ENCODE measurements at regions not wholly inside any gene's neighbourhood (a gene's known extent, or its start where the extent isn't known, plus 50 kb on each side); places are given as distances from the start of the nearest gene placed in this dataset.

GRCh38 chr2:217691516-217691915 lies 311.3 kb downstream of the TNS1 start:
- TF ChIP-seq CTCF (IDR thresholded peaks at IDR 0.05): no peak
- Histone ChIP-seq H3K79me2 (peaks cover 50% of the 10 kb centered on the region), H3K9ac (no peak overlapping the region), H3K4me2 (ENCODE audit: low read length) (no peak overlapping the region), H3K9me3 (ENCODE audit: control insufficient read depth, low read length) (no peaks in the 10 kb centered on the region), H3K4me3 (ENCODE audit: low read depth, low read length) (no peak overlapping the region), H3K4me1 (peaks cover 43% of the 10 kb centered on the region), H3K27ac (no peak overlapping the region), H3K36me3 (ENCODE audit: control insufficient read depth, insufficient read depth, low read length) (no peaks in the 10 kb centered on the region), H3K27me3 (ENCODE audit: control insufficient read depth, insufficient read depth, low read length) (no peaks in the 10 kb centered on the region), H2AFZ (no peak overlapping the region)

- no peak overlapping the region for H2AFZ ChIP-seq
- H3K27ac ChIP-seq: peak overlapping the region; percentile 16
- no peak overlapping the region for H3K4me3 ChIP-seq (ENCODE audit: low read depth, low read length)
- H3K4me2 ChIP-seq (ENCODE audit: low read length): no peak overlapping the region
- TF ChIP-seq CTCF (IDR thresholded peaks at IDR 0.05): no peak
- H3K36me3 ChIP-seq (ENCODE audit: control insufficient read depth, insufficient read depth, low read length): no peaks in the 10 kb centered on the region
- no peaks in the 10 kb centered on the region for H3K9me3 ChIP-seq (ENCODE audit: control insufficient read depth, low read length)
- peaks cover 42% of the 10 kb centered on the region for H3K4me1 ChIP-seq
- H3K9ac ChIP-seq: no peak overlapping the region
- no peaks in the 10 kb centered on the region for H3K27me3 ChIP-seq (ENCODE audit: control insufficient read depth, insufficient read depth, low read length)
- peaks cover 40% of the 10 kb centered on the region for H3K79me2 ChIP-seq
Observed at GRCh38 chr2:217689053-217689452, 313.7 kb downstream of the TNS1 start.

GRCh38 chr2:217688494-217688893 lies 314.3 kb downstream of the TNS1 start:
- no peak overlapping the region for H3K9ac ChIP-seq
- H3K36me3 ChIP-seq (ENCODE audit: control insufficient read depth, insufficient read depth, low read length): no peaks in the 10 kb centered on the region
- peaks cover 38% of the 10 kb centered on the region for H3K79me2 ChIP-seq
- H3K4me2 ChIP-seq (ENCODE audit: low read length): no peak overlapping the region
- H3K9me3 ChIP-seq (ENCODE audit: control insufficient read depth, low read length): no peaks in the 10 kb centered on the region
- no peak for TF ChIP-seq CTCF (IDR thresholded peaks at IDR 0.05)
- H2AFZ ChIP-seq: peak overlapping the region; percentile 25
- H3K4me3 ChIP-seq (ENCODE audit: low read depth, low read length): no peak overlapping the region
- peak overlapping the region; percentile 16 for H3K27ac ChIP-seq
- no peaks in the 10 kb centered on the region for H3K27me3 ChIP-seq (ENCODE audit: control insufficient read depth, insufficient read depth, low read length)
- H3K4me1 ChIP-seq: peaks cover 36% of the 10 kb centered on the region

GRCh38 chr2:217687771-217688170 lies 315.0 kb downstream of the TNS1 start:
- H3K36me3 ChIP-seq (ENCODE audit: control insufficient read depth, insufficient read depth, low read length): no peaks in the 10 kb centered on the region
- H3K4me3 ChIP-seq (ENCODE audit: low read depth, low read length): no peak overlapping the region
- H3K9me3 ChIP-seq (ENCODE audit: control insufficient read depth, low read length): no peaks in the 10 kb centered on the region
- H3K4me2 ChIP-seq (ENCODE audit: low read length): no peak overlapping the region
- TF ChIP-seq CTCF (IDR thresholded peaks at IDR 0.05): no peak
- H3K9ac ChIP-seq: no peak overlapping the region
- H3K79me2 ChIP-seq: peaks cover 34% of the 10 kb centered on the region
- H3K27me3 ChIP-seq (ENCODE audit: control insufficient read depth, insufficient read depth, low read length): no peaks in the 10 kb centered on the region
- H3K27ac ChIP-seq: no peak overlapping the region
- no peak overlapping the region for H2AFZ ChIP-seq
- H3K4me1 ChIP-seq: peaks cover 36% of the 10 kb centered on the region

- H3K9me3 ChIP-seq (ENCODE audit: control insufficient read depth, low read length): no peaks in the 10 kb centered on the region
- H3K9ac ChIP-seq: no peak overlapping the region
- H3K4me3 ChIP-seq (ENCODE audit: low read depth, low read length): no peak overlapping the region
- H3K4me2 ChIP-seq (ENCODE audit: low read length): no peak overlapping the region
- no peaks in the 10 kb centered on the region for H3K36me3 ChIP-seq (ENCODE audit: control insufficient read depth, insufficient read depth, low read length)
- H3K4me1 ChIP-seq: peaks cover 39% of the 10 kb centered on the region
- H3K79me2 ChIP-seq: peaks cover 20% of the 10 kb centered on the region
- no peak overlapping the region for H3K27ac ChIP-seq
- no peaks in the 10 kb centered on the region for H3K27me3 ChIP-seq (ENCODE audit: control insufficient read depth, insufficient read depth, low read length)
- TF ChIP-seq CTCF (IDR thresholded peaks at IDR 0.05): no peak
- no peak overlapping the region for H2AFZ ChIP-seq
Observed at GRCh38 chr2:217685255-217685605, 317.6 kb downstream of the TNS1 start.
